CD4-positive, alpha-beta T cell treated with Interleukin-6 for 4 hours (primary cell): ENCODE measurements at regions not wholly inside any gene's neighbourhood (a gene's known extent, or its start where the extent isn't known, plus 50 kb on each side); places are given as distances from the start of the nearest gene placed in this dataset.

Experiments
- DNase-seq: peaks from one replicate; pipeline ENCODE4 v3.0.0-alpha.2; 2020; ENCODE audit warnings: mixed read lengths

- DNase-seq, result no peak
Measured at GRCh38 chr14:22449600-22449905, 139.5 kb downstream of the DAD1 start.

- no peak for DNase-seq
Measured at GRCh38 chr14:22448905-22449599, 140.0 kb downstream of the DAD1 start.

GRCh38 chr14:22448035-22448904 is 140.8 kb downstream of the DAD1 start:
- DNase-seq, result no peak

GRCh38 chr14:22438742-22439141 is 150.3 kb downstream of the DAD1 start:
- DNase-seq, result no peak

- DNase-seq, result no peak
Measured at GRCh38 chr14:22434901-22435550, 154.0 kb downstream of the DAD1 start.

- DNase-seq, result no peak
Measured at GRCh38 chr14:22434030-22434429, 155.0 kb downstream of the DAD1 start.

GRCh38 chr14:22433069-22433468 is 156.0 kb downstream of the DAD1 start:
- DNase-seq, result no peak

GRCh38 chr14:22432348-22432976 is 156.6 kb downstream of the DAD1 start:
- DNase-seq, result no peak

GRCh38 chr14:22429546-22430294 is 159.3 kb downstream of the DAD1 start:
- no peak for DNase-seq

- no peak for DNase-seq
Measured at GRCh38 chr14:22428700-22429291, 160.2 kb downstream of the DAD1 start.

- DNase-seq, result no peak
Measured at GRCh38 chr14:22427771-22428231, 161.2 kb downstream of the DAD1 start.

GRCh38 chr14:22426711-22427110 is 162.3 kb downstream of the DAD1 start:
- no peak for DNase-seq

- DNase-seq, result no peak
Measured at GRCh38 chr14:22423958-22424357, 165.1 kb downstream of the DAD1 start.

- no peak for DNase-seq
Measured at GRCh38 chr14:22422238-22422637, 166.8 kb downstream of the DAD1 start.

- DNase-seq, result no peak
Measured at GRCh38 chr14:22420598-22421186, 168.3 kb downstream of the DAD1 start.

GRCh38 chr14:22419620-22420019 is 169.4 kb downstream of the DAD1 start:
- DNase-seq, result no peak

- DNase-seq, result no peak
Measured at GRCh38 chr14:22418631-22419030, 170.4 kb downstream of the DAD1 start.

- DNase-seq, result no peak
Measured at GRCh38 chr14:22417914-22418313, 171.1 kb downstream of the DAD1 start.

GRCh38 chr14:22416193-22416592 is 172.8 kb downstream of the DAD1 start:
- DNase-seq, result no peak

GRCh38 chr14:22415605-22415959 is 173.4 kb downstream of the DAD1 start:
- DNase-seq, result no peak

- no peak for DNase-seq
Measured at GRCh38 chr14:22414876-22415604, 174.0 kb downstream of the DAD1 start.
